ENCODE measurements at regions not wholly inside any gene's neighbourhood (a gene's known extent, or its start where the extent isn't known, plus 50 kb on each side); places are given as distances from the start of the nearest gene placed in this dataset.

DNA sequence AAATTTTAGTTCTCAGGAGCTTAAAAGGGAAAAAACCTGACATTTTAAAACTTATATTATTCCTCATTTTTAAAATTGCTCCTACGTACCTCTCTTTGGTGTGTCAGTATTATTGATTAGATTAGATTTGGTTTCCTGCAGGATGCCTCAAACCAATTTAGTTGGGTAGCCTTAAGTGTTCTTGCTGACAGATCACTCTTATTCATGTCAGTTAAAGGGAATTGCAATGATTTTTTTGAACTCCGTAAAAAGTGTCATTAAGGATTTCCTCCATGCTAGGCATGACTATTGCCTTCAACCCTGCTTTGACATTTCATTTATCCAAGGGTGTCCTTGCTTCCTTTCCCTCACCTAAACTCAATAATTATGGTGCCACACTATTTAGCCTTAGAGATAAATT lies 149.0 kb upstream of the CDH7 start (continued):
- no peak for TF ChIP-seq FOXJ2 (tag; IDR thresholded peaks at IDR 0.05)
- TF ChIP-seq, protein P1, sequence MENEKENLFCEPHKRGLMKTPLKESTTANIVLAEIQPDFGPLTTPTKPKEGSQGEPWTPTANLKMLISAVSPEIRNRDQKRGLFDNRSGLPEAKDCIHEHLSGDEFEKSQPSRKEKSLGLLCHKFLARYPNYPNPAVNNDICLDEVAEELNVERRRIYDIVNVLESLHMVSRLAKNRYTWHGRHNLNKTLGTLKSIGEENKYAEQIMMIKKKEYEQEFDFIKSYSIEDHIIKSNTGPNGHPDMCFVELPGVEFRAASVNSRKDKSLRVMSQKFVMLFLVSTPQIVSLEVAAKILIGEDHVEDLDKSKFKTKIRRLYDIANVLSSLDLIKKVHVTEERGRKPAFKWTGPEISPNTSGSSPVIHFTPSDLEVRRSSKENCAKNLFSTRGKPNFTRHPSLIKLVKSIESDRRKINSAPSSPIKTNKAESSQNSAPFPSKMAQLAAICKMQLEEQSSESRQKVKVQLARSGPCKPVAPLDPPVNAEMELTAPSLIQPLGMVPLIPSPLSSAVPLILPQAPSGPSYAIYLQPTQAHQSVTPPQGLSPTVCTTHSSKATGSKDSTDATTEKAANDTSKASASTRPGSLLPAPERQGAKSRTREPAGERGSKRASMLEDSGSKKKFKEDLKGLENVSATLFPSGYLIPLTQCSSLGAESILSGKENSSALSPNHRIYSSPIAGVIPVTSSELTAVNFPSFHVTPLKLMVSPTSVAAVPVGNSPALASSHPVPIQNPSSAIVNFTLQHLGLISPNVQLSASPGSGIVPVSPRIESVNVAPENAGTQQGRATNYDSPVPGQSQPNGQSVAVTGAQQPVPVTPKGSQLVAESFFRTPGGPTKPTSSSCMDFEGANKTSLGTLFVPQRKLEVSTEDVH (IDR thresholded peaks at IDR 0.05; ENCODE audit: low read depth, partially characterized antibody) = no peak
- TF ChIP-seq NR3C1 (CRISPR knock-in tag; IDR thresholded peaks at IDR 0.05) = no peak
- no peak for TF ChIP-seq NFE2 (IDR thresholded peaks at IDR 0.05; ENCODE audit: low read depth)
- no peak for TF ChIP-seq NBN (IDR thresholded peaks at IDR 0.05; ENCODE audit: low read depth)

DNA sequence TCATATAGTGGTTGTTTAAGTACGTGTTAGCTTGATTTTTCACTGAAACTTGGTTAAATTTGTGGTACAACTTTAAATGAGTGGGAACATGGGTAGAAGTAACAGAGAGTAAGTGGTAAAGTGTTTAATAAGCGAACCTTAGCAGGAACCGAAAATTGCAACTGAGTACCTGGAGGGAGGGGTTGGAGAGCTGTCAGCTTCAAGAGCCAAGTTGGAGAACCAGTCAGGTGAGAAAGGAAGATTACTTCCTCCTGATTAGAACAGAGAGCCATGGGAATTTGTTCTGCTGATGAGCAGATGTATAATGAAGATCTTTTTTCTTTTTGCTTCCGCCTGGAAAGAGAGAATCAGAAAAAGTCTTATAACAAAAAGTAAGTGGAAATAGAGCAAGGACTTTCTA lies 158.4 kb upstream of the CDH7 start:
- ATAC-seq (no peak), DNase-seq (ENCODE audit: extremely low read depth in 1 of 4, low spot score in 3 of 4) (no peak), FAIRE-seq (no peak)
- BruUV-seq (replicated peaks) = no TSS peak
- H3K9ac ChIP-seq (ENCODE audit: insufficient read depth in 1 of 2, low read depth in 2 of 2, low read length in 2 of 2) = no peak overlapping the region
- no peaks in the 10 kb centered on the region for H3K36me3 ChIP-seq (ENCODE audit: control insufficient read depth, insufficient read depth, low read length)
- no peak overlapping the region for H2AFZ ChIP-seq (ENCODE audit: low read depth, low read length)
- no peaks in the 10 kb centered on the region for H3K27me3 ChIP-seq (ENCODE audit: control insufficient read depth in 2 of 2, insufficient read depth in 2 of 2, low read length in 2 of 2)
- H3K27ac ChIP-seq (ENCODE audit: extremely low read depth, low read depth, low read length) = no peak overlapping the region
- no peaks in the 10 kb centered on the region for H3K4me1 ChIP-seq (replicated peaks in 1 of 2; ENCODE audit: control insufficient read depth in 2 of 2, insufficient read depth in 2 of 2, low read length in 2 of 2)
- ChIA-PET CTCF (ENCODE audit: low intra/inter-chr PET ratio) (no interaction called here), POLR2A (no interaction called here)
- intact Hi-C loops (cut with micrococcal nuclease) (no loop called here), in situ Hi-C loops (cut with MboI) (no loop called here)
- H4K20me1 ChIP-seq (replicated peaks; ENCODE audit: control insufficient read depth, insufficient read depth, low read length) = no peaks in the 10 kb centered on the region
- no peaks in the 10 kb centered on the region for H3K79me2 ChIP-seq (ENCODE audit: control insufficient read depth, insufficient read depth, low read length)
- 0% methylated on average over 4 of the region's 4 CpGs for WGBS (ENCODE audit: insufficient coverage, low coverage, missing lambda C conversion rate)
- no peak overlapping the region for H3K4me2 ChIP-seq (ENCODE audit: insufficient read depth, low read length)
- no peaks in the 10 kb centered on the region for H3K9me1 ChIP-seq (ENCODE audit: control insufficient read depth, insufficient read depth, low read length)
- H3K4me3 ChIP-seq = no peak overlapping the region
- no peaks in the 10 kb centered on the region for H3K9me3 ChIP-seq (replicated peaks; ENCODE audit: control insufficient read depth, insufficient read depth, low read depth, low read length)
- no peak for TF ChIP-seq SAFB2 (IDR thresholded peaks at IDR 0.05; ENCODE audit: borderline replicate concordance, low read depth, low read length, severe bottlenecking)
- TF ChIP-seq, protein P2, sequence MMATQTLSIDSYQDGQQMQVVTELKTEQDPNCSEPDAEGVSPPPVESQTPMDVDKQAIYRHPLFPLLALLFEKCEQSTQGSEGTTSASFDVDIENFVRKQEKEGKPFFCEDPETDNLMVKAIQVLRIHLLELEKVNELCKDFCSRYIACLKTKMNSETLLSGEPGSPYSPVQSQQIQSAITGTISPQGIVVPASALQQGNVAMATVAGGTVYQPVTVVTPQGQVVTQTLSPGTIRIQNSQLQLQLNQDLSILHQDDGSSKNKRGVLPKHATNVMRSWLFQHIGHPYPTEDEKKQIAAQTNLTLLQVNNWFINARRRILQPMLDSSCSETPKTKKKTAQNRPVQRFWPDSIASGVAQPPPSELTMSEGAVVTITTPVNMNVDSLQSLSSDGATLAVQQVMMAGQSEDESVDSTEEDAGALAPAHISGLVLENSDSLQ (IDR thresholded peaks at IDR 0.05) = no peak
- no peak for TF ChIP-seq KDM5B (IDR thresholded peaks at IDR 0.05; ENCODE audit: insufficient replicate concordance, low read depth, low read length)
- TF ChIP-seq, protein P3, sequence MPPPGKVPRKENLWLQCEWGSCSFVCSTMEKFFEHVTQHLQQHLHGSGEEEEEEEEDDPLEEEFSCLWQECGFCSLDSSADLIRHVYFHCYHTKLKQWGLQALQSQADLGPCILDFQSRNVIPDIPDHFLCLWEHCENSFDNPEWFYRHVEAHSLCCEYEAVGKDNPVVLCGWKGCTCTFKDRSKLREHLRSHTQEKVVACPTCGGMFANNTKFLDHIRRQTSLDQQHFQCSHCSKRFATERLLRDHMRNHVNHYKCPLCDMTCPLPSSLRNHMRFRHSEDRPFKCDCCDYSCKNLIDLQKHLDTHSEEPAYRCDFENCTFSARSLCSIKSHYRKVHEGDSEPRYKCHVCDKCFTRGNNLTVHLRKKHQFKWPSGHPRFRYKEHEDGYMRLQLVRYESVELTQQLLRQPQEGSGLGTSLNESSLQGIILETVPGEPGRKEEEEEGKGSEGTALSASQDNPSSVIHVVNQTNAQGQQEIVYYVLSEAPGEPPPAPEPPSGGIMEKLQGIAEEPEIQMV (tag; conservative IDR thresholded peaks at IDR 0.05; ENCODE audit: low read depth) = no peak
- TF ChIP-seq NFIX (CRISPR knock-in tag; IDR thresholded peaks at IDR 0.05; ENCODE audit: low read depth) = no peak
- TF ChIP-seq SMAD3 (CRISPR knock-in tag; conservative IDR thresholded peaks at IDR 0.05) = no peak
- TF ChIP-seq HEY1 (CRISPR knock-in tag; IDR thresholded peaks at IDR 0.05; ENCODE audit: borderline replicate concordance) = no peak
- TF ChIP-seq, protein P4, sequence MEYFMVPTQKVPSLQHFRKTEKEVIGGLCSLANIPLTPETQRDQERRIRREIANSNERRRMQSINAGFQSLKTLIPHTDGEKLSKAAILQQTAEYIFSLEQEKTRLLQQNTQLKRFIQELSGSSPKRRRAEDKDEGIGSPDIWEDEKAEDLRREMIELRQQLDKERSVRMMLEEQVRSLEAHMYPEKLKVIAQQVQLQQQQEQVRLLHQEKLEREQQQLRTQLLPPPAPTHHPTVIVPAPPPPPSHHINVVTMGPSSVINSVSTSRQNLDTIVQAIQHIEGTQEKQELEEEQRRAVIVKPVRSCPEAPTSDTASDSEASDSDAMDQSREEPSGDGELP (CRISPR knock-in tag; IDR thresholded peaks at IDR 0.05; ENCODE audit: borderline replicate concordance) = no peak
- no peak for TF ChIP-seq MTF1 (CRISPR knock-in tag; IDR thresholded peaks at IDR 0.05; ENCODE audit: borderline replicate concordance)
- no peak for TF ChIP-seq SOX6 (IDR thresholded peaks at IDR 0.05)
- no peak for TF ChIP-seq POLR2A (conservative IDR thresholded peaks at IDR 0.05)

All from K562 (cell line).